ENCODE measurements at regions not wholly inside any gene's neighbourhood (a gene's known extent, or its start where the extent isn't known, plus 50 kb on each side); places are given as distances from the start of the nearest gene placed in this dataset.

- no peak for TF ChIP-seq ZNF318 (IDR thresholded peaks at IDR 0.05; ENCODE audit: borderline replicate concordance in 1 of 2, low read depth in 1 of 2)
- TF ChIP-seq POLR2AphosphoS2 (IDR thresholded peaks at IDR 0.05; ENCODE audit: low read length) = no peak
- no peak for TF ChIP-seq ZBTB33 (CRISPR knock-in tag; IDR thresholded peaks at IDR 0.05)
- TF ChIP-seq ZBTB49 (CRISPR knock-in tag; IDR thresholded peaks at IDR 0.05; ENCODE audit: borderline replicate concordance) = no peak
- no peak for TF ChIP-seq MYBL2 (IDR thresholded peaks at IDR 0.05; ENCODE audit: low read depth)
- TF ChIP-seq MYBL2 (CRISPR knock-in tag; IDR thresholded peaks at IDR 0.05; ENCODE audit: borderline replicate concordance) = no peak
- TF ChIP-seq DDX20 (tag; IDR thresholded peaks at IDR 0.05; ENCODE audit: low read depth) = no peak
- no peak for TF ChIP-seq ZFX (CRISPR knock-in tag; IDR thresholded peaks at IDR 0.05)
- no peak for TF ChIP-seq CTCF (IDR thresholded peaks at IDR 0.05 in 2 of 3, conservative IDR thresholded peaks at IDR 0.05 in 1 of 3; ENCODE audit: insufficient read depth in 2 of 3, low read depth in 1 of 3, low read length in 3 of 3)
- no peak for TF ChIP-seq TSHZ1 (CRISPR knock-in tag; IDR thresholded peaks at IDR 0.05)
- TF ChIP-seq KLF16 (IDR thresholded peaks at IDR 0.05) = no peak
- no peak for TF ChIP-seq POLR2A (conservative IDR thresholded peaks at IDR 0.05)
- no peak for TF ChIP-seq LEF1 (IDR thresholded peaks at IDR 0.05)
- TF ChIP-seq ZNF121 (CRISPR knock-in tag; conservative IDR thresholded peaks at IDR 0.05) = no peak
Observed at GRCh38 chr3:21979706-21980105, 228.7 kb upstream of the ZNF385D start.
